ENCODE measurements at regions not wholly inside any gene's neighbourhood (a gene's known extent, or its start where the extent isn't known, plus 50 kb on each side); places are given as distances from the start of the nearest gene placed in this dataset.

DNA sequence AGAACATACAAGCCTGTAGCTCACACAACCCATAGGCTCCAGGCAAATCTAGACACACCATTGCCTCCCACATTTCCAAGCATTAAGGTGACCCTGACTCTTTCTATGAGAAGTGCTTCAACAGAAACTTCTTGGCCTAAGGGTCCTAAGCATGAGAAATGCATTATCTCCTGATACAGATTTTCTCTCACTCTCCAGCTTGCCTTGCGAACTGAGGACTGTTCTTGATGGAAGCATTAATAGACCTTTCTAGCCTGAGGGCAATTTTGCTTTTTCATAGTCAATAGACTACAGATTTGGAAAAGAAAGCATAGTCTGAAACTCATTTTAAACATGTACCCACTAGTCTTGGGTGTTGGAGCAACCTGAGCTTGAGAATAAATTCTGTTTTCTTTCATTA, 1801.3 kb upstream of the PCDH7 start:
- TF ChIP-seq STAT1 (IDR thresholded peaks at IDR 0.05; ENCODE audit: unreplicated experiment) (no peak), CTCF (conservative IDR thresholded peaks at IDR 0.05; ENCODE audit: low read depth in 2 of 2) (no peak), JUNB (IDR thresholded peaks at IDR 0.05; ENCODE audit: unreplicated experiment) (no peak), EZH2 (IDR thresholded peaks at IDR 0.05; ENCODE audit: low read depth, unreplicated experiment) (no peak), CREB1 (CRISPR knock-in tag; IDR thresholded peaks at IDR 0.05; ENCODE audit: low read depth) (no peak), REST (IDR thresholded peaks at IDR 0.05; ENCODE audit: unreplicated experiment) (no peak), NANOG (IDR thresholded peaks at IDR 0.05; ENCODE audit: borderline replicate concordance) (no peak), POLR2AphosphoS5 (IDR thresholded peaks at IDR 0.05; ENCODE audit: low read depth) (no peak), EZH2phosphoT487 (IDR thresholded peaks at IDR 0.05; ENCODE audit: unreplicated experiment) (no peak)
